GM10266 (cell line): ENCODE measurements at regions not wholly inside any gene's neighbourhood (a gene's known extent, or its start where the extent isn't known, plus 50 kb on each side); places are given as distances from the start of the nearest gene placed in this dataset.
"Not testable (repeated sequence)": the region's sequence is repeated elsewhere in the genome, so short reads cannot be mapped to it uniquely, and the experiment has no call there.

Experiments used
- DNase-seq: peaks from one replicate; pipeline ENCODE4 v3.0.0; 2012; ENCODE audit errors: extremely low spot score
- CTCF ChIP-seq: IDR thresholded peaks from 2 replicates; pipeline ENCODE4 v1.5.1; 2012; ENCODE audit warnings: mild to moderate bottlenecking, low read depth; ENCODE audit not compliant: control insufficient read depth, insufficient read depth; ENCODE audit errors: missing control alignments

GRCh38 chr2:33925311-33925710 is 326.2 kb upstream of the FAM98A start:
- no peak for TF ChIP-seq CTCF
- DNase-seq = no peak

GRCh38 chr2:33924586-33925169 is 325.6 kb upstream of the FAM98A start:
- DNase-seq = no peak
- TF ChIP-seq CTCF = no peak

- TF ChIP-seq CTCF = no peak
- DNase-seq = no peak
Measured at GRCh38 chr2:33917252-33917651, 318.2 kb upstream of the FAM98A start.

GRCh38 chr2:33913071-33913616 is 314.0 kb upstream of the FAM98A start:
- no peak for DNase-seq
- TF ChIP-seq CTCF = no peak

GRCh38 chr2:33911327-33911726 is 312.2 kb upstream of the FAM98A start:
- no peak for TF ChIP-seq CTCF
- DNase-seq = no peak

GRCh38 chr2:33909945-33910695 is 311.0 kb upstream of the FAM98A start:
- no peak for DNase-seq
- no peak for TF ChIP-seq CTCF

- no peak for TF ChIP-seq CTCF
- no peak for DNase-seq
Measured at GRCh38 chr2:33907866-33908265, 308.8 kb upstream of the FAM98A start.

GRCh38 chr2:33906129-33906528 is 307.0 kb upstream of the FAM98A start:
- DNase-seq = not testable (repeated sequence)
